HEK293T (cell line): ENCODE measurements at regions not wholly inside any gene's neighbourhood (a gene's known extent, or its start where the extent isn't known, plus 50 kb on each side); places are given as distances from the start of the nearest gene placed in this dataset.

Experiments used
- CTCF ChIA-PET: fragments of 350-600 bp; formaldehyde crosslinking; extraction: SDS; loops from one replicate; lab custom pipeline; 2021; ENCODE audit warnings: antibody characterized with exemption, inconsistent platforms; lab: Yijun Ruan, JAX
- POLR2A ChIA-PET: fragments of 350-600 bp; formaldehyde crosslinking; extraction: SDS; loops from one replicate; lab custom pipeline; 2020; ENCODE audit warnings: antibody characterized with exemption, inconsistent platforms; lab: Yijun Ruan, JAX
- DNase-seq: peaks from one replicate; pipeline ENCODE4 v3.0.0; 2012; ENCODE audit warnings: mixed read lengths; ENCODE audit errors: extremely low spot score
- ARNT ChIP-seq: fragments of 450-650 bp; IDR thresholded peaks from 2 replicates; pipeline ENCODE4 v1.6.1; 2017; ENCODE audit warnings: mild to moderate bottlenecking
- BHLHE40 ChIP-seq: fragments of 450-650 bp; IDR thresholded peaks from 2 replicates; pipeline ENCODE4 v1.6.1; 2016; ENCODE audit warnings: mild to moderate bottlenecking, moderate library complexity, borderline replicate concordance
- CTBP1 ChIP-seq: fragments of 450-650 bp; IDR thresholded peaks from 2 replicates; pipeline ENCODE4 v1.6.1; 2016; ENCODE audit warnings: borderline replicate concordance
- ELF4 ChIP-seq: fragments of 450-650 bp; IDR thresholded peaks from 2 replicates; pipeline ENCODE4 v1.6.1; 2017; ENCODE audit warnings: antibody characterized with exemption
- FOXA1 ChIP-seq: fragments of 450-650 bp; IDR thresholded peaks from 2 replicates; pipeline ENCODE4 v1.6.1; 2016; ENCODE audit warnings: mild to moderate bottlenecking
- FOXK2 ChIP-seq: fragments of 450-650 bp; IDR thresholded peaks from 2 replicates; pipeline ENCODE4 v1.6.1; 2016; ENCODE audit warnings: mild to moderate bottlenecking
- FOXM1 ChIP-seq: fragments of 450-650 bp; IDR thresholded peaks from 2 replicates; pipeline ENCODE4 v1.6.1; 2017; ENCODE audit warnings: mild to moderate bottlenecking, borderline replicate concordance
- HDGF ChIP-seq: fragments of 450-650 bp; IDR thresholded peaks from 2 replicates; pipeline ENCODE4 v1.6.1; 2017; ENCODE audit warnings: antibody characterized with exemption, borderline replicate concordance
- L3MBTL2 ChIP-seq: fragments of 450-650 bp; conservative IDR thresholded peaks from 2 replicates; pipeline ENCODE4 v1.6.1; 2016; ENCODE audit warnings: mild to moderate bottlenecking
- LEF1 ChIP-seq: fragments of 450-650 bp; IDR thresholded peaks from 2 replicates; pipeline ENCODE4 v1.6.1; 2017; ENCODE audit warnings: mild to moderate bottlenecking, borderline replicate concordance
- NFRKB ChIP-seq: fragments of 450-650 bp; IDR thresholded peaks from 2 replicates; pipeline ENCODE4 v1.6.1; 2016; ENCODE audit warnings: mild to moderate bottlenecking, moderate library complexity
- PKNOX1 ChIP-seq: fragments of 450-650 bp; IDR thresholded peaks from 2 replicates; pipeline ENCODE4 v1.6.1; 2016
- SP1 ChIP-seq: fragments of 450-650 bp; IDR thresholded peaks from 2 replicates; pipeline ENCODE4 v1.6.1; 2017
- SUZ12 ChIP-seq: fragments of 450-650 bp; IDR thresholded peaks from 2 replicates; pipeline ENCODE4 v1.6.1; 2016; ENCODE audit warnings: mild to moderate bottlenecking
- TARDBP ChIP-seq: fragments of 450-650 bp; IDR thresholded peaks from 2 replicates; pipeline ENCODE4 v1.6.1; 2016
- ZNF384 ChIP-seq: fragments of 450-650 bp; IDR thresholded peaks from 2 replicates; pipeline ENCODE4 v1.6.1; 2016

GRCh38 chr7:114155116-114156110 lies 236.6 kb upstream of the PPP1R3A start:
- TF ChIP-seq PKNOX1 (no peak), SUZ12 (no peak), TARDBP (no peak), SP1 (no peak), ZNF384 (no peak), HDGF (no peak), FOXK2 (no peak), FOXM1 (no peak), ARNT (no peak), NFRKB (no peak), FOXA1 (no peak), LEF1 (no peak)
- CTCF ChIA-PET: no interaction called here
- no peak for DNase-seq
- POLR2A ChIA-PET: no interaction called here

GRCh38 chr7:114153700-114154099 lies 234.9 kb upstream of the PPP1R3A start:
- POLR2A ChIA-PET: no interaction called here
- TF ChIP-seq LEF1 (no peak), TARDBP (no peak), FOXM1 (no peak), SUZ12 (no peak), NFRKB (no peak), ELF4 (no peak), SP1 (no peak), FOXA1 (no peak), BHLHE40 (no peak), L3MBTL2 (no peak), ZNF384 (no peak), ARNT (no peak), CTBP1 (no peak), PKNOX1 (no peak), HDGF (no peak), FOXK2 (no peak)
- DNase-seq: no peak
- CTCF ChIA-PET: no interaction called here

GRCh38 chr7:114152314-114152938 lies 233.6 kb upstream of the PPP1R3A start:
- POLR2A ChIA-PET: no interaction called here
- TF ChIP-seq ELF4 (no peak), TARDBP (no peak), NFRKB (no peak), HDGF (no peak), LEF1 (no peak), L3MBTL2 (no peak), PKNOX1 (no peak), FOXA1 (no peak), FOXM1 (no peak), SP1 (no peak), CTBP1 (no peak), SUZ12 (no peak), ARNT (no peak), BHLHE40 (no peak), ZNF384 (no peak), FOXK2 (no peak)
- no peak for DNase-seq
- CTCF ChIA-PET: no interaction called here

- CTCF ChIA-PET: interaction anchor here (1.1 kb wide), 1 partner anchor 8 kb away, joined by 3 read pairs; no protein-coding TSS in a partner anchor
- POLR2A ChIA-PET: no interaction called here
Observed at GRCh38 chr7:114151777-114152176, 233.0 kb upstream of the PPP1R3A start.

More at GRCh38 chr7:114151777-114152176, 233.0 kb upstream of the PPP1R3A start:
- DNase-seq: no peak
- TF ChIP-seq SUZ12 (no peak), ELF4 (no peak), L3MBTL2 (no peak), CTBP1 (no peak), FOXK2 (no peak), FOXM1 (no peak), PKNOX1 (no peak)
